ENCODE measurements at regions not wholly inside any gene's neighbourhood (a gene's known extent, or its start where the extent isn't known, plus 50 kb on each side); places are given as distances from the start of the nearest gene placed in this dataset.

DNA sequence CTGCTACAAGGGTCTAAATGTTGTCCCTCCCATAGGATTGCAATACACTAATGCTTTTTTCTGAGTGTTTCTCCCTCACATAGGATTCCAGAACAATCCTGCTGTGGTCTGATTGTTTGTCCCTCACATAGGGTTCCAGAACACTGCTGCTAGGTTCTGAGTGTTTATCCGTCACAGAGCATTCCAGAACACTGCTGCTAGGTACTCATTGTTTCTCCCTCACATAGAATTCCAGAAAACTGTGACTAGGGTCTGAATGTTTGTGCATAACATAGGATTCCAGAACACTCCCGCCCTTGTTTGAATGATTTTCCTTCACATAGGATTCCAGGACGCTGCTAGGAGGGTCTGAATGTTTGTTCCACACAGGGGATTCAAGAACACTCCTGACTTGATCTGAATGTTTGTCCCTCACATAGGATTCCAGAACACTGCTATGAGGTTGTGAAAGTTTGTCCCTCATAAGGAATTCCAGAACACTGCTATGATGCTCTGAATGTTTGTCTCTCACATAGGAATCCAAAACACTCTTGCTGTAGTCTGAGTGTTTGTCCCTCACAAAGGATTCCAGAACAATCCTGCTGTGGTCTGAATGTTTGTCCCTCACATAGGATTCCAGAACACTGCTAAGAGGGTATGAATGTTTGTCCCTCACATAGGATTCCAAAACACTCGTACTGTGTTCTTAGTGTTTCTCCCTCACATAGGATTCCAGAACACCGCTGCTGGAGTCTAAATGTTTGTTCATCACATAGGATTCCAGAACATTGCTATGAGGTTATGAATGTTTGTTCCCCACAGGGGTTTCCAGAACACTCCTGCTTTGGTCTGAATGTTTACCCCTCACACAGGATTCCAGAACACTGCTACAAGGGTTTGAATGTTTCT lies 213.5 kb downstream of the FOXD4L6 start:
- no peak for DNase-seq (ENCODE audit: low read depth, low spot score)
- Histone ChIP-seq H3K4me2 (ENCODE audit: control insufficient read depth, extremely low read depth, insufficient read depth, low read depth, low read length) (no peak overlapping the region), H3K79me2 (ENCODE audit: control insufficient read depth, insufficient read depth, low read length) (no peaks in the 10 kb centered on the region), H4K20me1 (ENCODE audit: control insufficient read depth, extremely low read depth, insufficient read depth, low read length) (no peaks in the 10 kb centered on the region), H3K4me3 (ENCODE audit: control insufficient read depth in 2 of 3, extremely low read depth in 1 of 3, insufficient read depth in 2 of 3, low read depth in 1 of 3, low read length in 3 of 3) (no peak overlapping the region), H2AFZ (ENCODE audit: control insufficient read depth, low read length) (no peak overlapping the region), H3K4me1 (ENCODE audit: control insufficient read depth, extremely low read depth, insufficient read depth, low read length) (no peaks in the 10 kb centered on the region), H3K9me3 (ENCODE audit: control insufficient read depth, low read depth, low read length) (peaks cover 13% of the 10 kb centered on the region), H3K27me3 (ENCODE audit: control insufficient read depth, extremely low read depth, insufficient read depth, low read length) (no peaks in the 10 kb centered on the region), H3K9ac (ENCODE audit: control insufficient read depth, extremely low read depth, insufficient read depth, low read length) (no peak overlapping the region), H3K9me1 (ENCODE audit: control insufficient read depth, extremely low read depth, insufficient read depth, low read length) (no peaks in the 10 kb centered on the region), H3K27ac (ENCODE audit: control insufficient read depth, insufficient read depth, low read length) (no peak overlapping the region), H3K36me3 (ENCODE audit: control insufficient read depth in 2 of 2, extremely low read depth in 1 of 2, insufficient read depth in 2 of 2, low read length in 2 of 2) (no peaks in the 10 kb centered on the region)
- no peak for TF ChIP-seq EZH2 (IDR thresholded peaks at IDR 0.05; ENCODE audit: low read length)
- TF ChIP-seq, protein P1, sequence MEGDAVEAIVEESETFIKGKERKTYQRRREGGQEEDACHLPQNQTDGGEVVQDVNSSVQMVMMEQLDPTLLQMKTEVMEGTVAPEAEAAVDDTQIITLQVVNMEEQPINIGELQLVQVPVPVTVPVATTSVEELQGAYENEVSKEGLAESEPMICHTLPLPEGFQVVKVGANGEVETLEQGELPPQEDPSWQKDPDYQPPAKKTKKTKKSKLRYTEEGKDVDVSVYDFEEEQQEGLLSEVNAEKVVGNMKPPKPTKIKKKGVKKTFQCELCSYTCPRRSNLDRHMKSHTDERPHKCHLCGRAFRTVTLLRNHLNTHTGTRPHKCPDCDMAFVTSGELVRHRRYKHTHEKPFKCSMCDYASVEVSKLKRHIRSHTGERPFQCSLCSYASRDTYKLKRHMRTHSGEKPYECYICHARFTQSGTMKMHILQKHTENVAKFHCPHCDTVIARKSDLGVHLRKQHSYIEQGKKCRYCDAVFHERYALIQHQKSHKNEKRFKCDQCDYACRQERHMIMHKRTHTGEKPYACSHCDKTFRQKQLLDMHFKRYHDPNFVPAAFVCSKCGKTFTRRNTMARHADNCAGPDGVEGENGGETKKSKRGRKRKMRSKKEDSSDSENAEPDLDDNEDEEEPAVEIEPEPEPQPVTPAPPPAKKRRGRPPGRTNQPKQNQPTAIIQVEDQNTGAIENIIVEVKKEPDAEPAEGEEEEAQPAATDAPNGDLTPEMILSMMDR (optimal IDR thresholded peaks at IDR 0.05 in 1 of 3, IDR thresholded peaks at IDR 0.05 in 1 of 3, conservative IDR thresholded peaks at IDR 0.05 in 1 of 3; ENCODE audit: extremely low read depth in 1 of 3, insufficient read depth in 2 of 3, low read length in 3 of 3) = no peak
- no peak for FAIRE-seq
- dilution Hi-C loops (cut with MboI; ENCODE audit: extremely low pct_ligation_motif_present, low sequenced_read_pairs) = no loop called here

DNA sequence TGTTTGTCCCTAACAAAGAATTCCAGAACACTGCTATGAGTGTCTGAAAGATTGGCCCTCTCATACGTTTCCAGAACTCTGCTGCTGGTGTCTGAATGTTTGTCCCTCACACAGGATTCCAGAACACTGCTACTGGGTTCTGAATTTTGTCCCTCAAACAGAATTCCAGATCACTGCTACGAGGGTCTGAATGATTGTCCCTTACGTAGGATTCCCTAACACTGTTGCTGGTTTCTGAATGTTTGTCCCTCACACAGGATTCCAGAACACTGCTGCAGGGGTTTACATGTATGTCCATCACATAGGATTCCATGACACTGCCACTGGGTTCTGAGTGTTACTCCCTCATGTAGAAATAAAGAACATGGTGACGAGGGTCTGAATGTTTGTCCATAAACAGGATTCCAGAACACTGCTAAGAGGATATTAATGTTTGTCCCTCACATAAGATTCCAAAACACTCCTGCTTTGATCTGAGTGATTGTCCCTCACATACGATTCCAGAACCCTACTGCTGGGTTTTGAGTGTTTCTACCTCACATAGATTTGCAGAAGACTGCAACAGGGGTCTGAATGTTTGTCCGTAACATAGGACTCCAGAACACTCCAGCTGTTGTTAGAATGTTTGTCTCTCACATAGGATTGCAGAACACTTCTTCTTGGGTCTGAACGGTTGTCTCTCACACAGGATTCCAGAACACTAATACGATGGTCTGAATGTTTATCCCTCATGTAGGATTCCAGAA lies 214.4 kb downstream of the FOXD4L6 start:
- dilution Hi-C loops (cut with MboI; ENCODE audit: extremely low pct_ligation_motif_present, low sequenced_read_pairs) = no loop called here
- H4K20me1 ChIP-seq (ENCODE audit: control insufficient read depth, extremely low read depth, insufficient read depth, low read length) = no peaks in the 10 kb centered on the region
- peaks cover 13% of the 10 kb centered on the region for H3K9me3 ChIP-seq (ENCODE audit: control insufficient read depth, low read depth, low read length)
- H3K36me3 ChIP-seq (ENCODE audit: control insufficient read depth in 2 of 2, extremely low read depth in 1 of 2, insufficient read depth in 2 of 2, low read length in 2 of 2) = no peaks in the 10 kb centered on the region
- no peak overlapping the region for H3K9ac ChIP-seq (ENCODE audit: control insufficient read depth, extremely low read depth, insufficient read depth, low read length)
- no peaks in the 10 kb centered on the region for H3K79me2 ChIP-seq (ENCODE audit: control insufficient read depth, insufficient read depth, low read length)
- H3K27ac ChIP-seq (ENCODE audit: control insufficient read depth, insufficient read depth, low read length) = no peak overlapping the region
- no peak overlapping the region for H2AFZ ChIP-seq (ENCODE audit: control insufficient read depth, low read length)
- DNase-seq (ENCODE audit: low read depth, low spot score) = no peak
- no peak overlapping the region for H3K4me2 ChIP-seq (ENCODE audit: control insufficient read depth, extremely low read depth, insufficient read depth, low read depth, low read length)
- no peak for TF ChIP-seq EZH2 (IDR thresholded peaks at IDR 0.05; ENCODE audit: low read length)
- TF ChIP-seq, protein P1 (optimal IDR thresholded peaks at IDR 0.05 in 1 of 3, IDR thresholded peaks at IDR 0.05 in 1 of 3, conservative IDR thresholded peaks at IDR 0.05 in 1 of 3; ENCODE audit: extremely low read depth in 1 of 3, insufficient read depth in 2 of 3, low read length in 3 of 3) = no peak
- no peaks in the 10 kb centered on the region for H3K4me1 ChIP-seq (ENCODE audit: control insufficient read depth, extremely low read depth, insufficient read depth, low read length)
- no peaks in the 10 kb centered on the region for H3K27me3 ChIP-seq (ENCODE audit: control insufficient read depth, extremely low read depth, insufficient read depth, low read length)
- H3K9me1 ChIP-seq (ENCODE audit: control insufficient read depth, extremely low read depth, insufficient read depth, low read length) = no peaks in the 10 kb centered on the region
- H3K4me3 ChIP-seq (ENCODE audit: control insufficient read depth in 2 of 3, extremely low read depth in 1 of 3, insufficient read depth in 2 of 3, low read depth in 1 of 3, low read length in 3 of 3) = no peak overlapping the region
- no peak for FAIRE-seq
